ENCODE measurements at regions not wholly inside any gene's neighbourhood (a gene's known extent, or its start where the extent isn't known, plus 50 kb on each side); places are given as distances from the start of the nearest gene placed in this dataset.

DNA sequence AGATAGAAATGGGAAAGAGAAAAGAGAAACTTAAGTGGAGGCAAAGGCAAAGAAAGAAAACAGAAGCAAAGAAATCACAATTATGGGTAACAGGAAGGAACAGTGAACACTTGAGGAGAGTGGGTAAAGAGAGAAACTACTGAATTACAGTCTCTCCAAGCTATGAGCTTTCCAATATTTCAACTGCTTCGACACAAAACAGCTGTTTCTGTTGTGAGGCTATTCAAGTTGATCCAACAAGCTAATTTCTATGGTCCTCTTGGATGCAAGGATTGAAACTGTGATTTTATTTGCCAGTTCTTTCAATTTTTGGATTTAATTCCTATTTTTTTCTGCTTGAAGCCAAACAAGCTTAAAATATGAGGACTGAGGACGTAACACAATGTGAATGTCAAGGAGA is 80.5 kb upstream of the ADGRA3 start:
- H3K79me2 ChIP-seq (ENCODE audit: insufficient read depth) = no peaks in the 10 kb centered on the region
- WGBS (ENCODE audit: low lambda C conversion rate) = 23% methylated on average over 2 of the region's 2 CpGs
- H2AFZ ChIP-seq (ENCODE audit: low read depth) = no peak overlapping the region; the same call in 1 of the 2 replicates
- no peaks in the 10 kb centered on the region for H3K9me2 ChIP-seq
- ChIA-PET CTCF (interaction anchor here (1.1 to 1.2 kb wide), 2 partner anchors 11 to 207 kb away, joined by 4 read pairs; no protein-coding TSS in a partner anchor), POLR2A (no interaction called here)
- peaks cover 0 to 3% of the 10 kb centered on the region in 2 experiments; a peak in 2 of 4 replicates for H3K4me1 ChIP-seq (ENCODE audit: control insufficient read depth in 1 of 2, insufficient read depth in 2 of 2, low read depth in 1 of 2, low read length in 1 of 2)
- H4K20me1 ChIP-seq (ENCODE audit: insufficient read depth) = no peaks in the 10 kb centered on the region
- no peaks in the 10 kb centered on the region for H3K27me3 ChIP-seq (ENCODE audit: insufficient read depth)
- no peak overlapping the region for H3K4me3 ChIP-seq (ENCODE audit: low read depth in 2 of 2, low read length in 1 of 2)
- TF ChIP-seq, protein P1, sequence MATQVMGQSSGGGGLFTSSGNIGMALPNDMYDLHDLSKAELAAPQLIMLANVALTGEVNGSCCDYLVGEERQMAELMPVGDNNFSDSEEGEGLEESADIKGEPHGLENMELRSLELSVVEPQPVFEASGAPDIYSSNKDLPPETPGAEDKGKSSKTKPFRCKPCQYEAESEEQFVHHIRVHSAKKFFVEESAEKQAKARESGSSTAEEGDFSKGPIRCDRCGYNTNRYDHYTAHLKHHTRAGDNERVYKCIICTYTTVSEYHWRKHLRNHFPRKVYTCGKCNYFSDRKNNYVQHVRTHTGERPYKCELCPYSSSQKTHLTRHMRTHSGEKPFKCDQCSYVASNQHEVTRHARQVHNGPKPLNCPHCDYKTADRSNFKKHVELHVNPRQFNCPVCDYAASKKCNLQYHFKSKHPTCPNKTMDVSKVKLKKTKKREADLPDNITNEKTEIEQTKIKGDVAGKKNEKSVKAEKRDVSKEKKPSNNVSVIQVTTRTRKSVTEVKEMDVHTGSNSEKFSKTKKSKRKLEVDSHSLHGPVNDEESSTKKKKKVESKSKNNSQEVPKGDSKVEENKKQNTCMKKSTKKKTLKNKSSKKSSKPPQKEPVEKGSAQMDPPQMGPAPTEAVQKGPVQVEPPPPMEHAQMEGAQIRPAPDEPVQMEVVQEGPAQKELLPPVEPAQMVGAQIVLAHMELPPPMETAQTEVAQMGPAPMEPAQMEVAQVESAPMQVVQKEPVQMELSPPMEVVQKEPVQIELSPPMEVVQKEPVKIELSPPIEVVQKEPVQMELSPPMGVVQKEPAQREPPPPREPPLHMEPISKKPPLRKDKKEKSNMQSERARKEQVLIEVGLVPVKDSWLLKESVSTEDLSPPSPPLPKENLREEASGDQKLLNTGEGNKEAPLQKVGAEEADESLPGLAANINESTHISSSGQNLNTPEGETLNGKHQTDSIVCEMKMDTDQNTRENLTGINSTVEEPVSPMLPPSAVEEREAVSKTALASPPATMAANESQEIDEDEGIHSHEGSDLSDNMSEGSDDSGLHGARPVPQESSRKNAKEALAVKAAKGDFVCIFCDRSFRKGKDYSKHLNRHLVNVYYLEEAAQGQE (IDR thresholded peaks at IDR 0.05; ENCODE audit: low read depth, low read length) = no peak
- TF ChIP-seq, protein P2, sequence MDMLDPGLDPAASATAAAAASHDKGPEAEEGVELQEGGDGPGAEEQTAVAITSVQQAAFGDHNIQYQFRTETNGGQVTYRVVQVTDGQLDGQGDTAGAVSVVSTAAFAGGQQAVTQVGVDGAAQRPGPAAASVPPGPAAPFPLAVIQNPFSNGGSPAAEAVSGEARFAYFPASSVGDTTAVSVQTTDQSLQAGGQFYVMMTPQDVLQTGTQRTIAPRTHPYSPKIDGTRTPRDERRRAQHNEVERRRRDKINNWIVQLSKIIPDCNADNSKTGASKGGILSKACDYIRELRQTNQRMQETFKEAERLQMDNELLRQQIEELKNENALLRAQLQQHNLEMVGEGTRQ (IDR thresholded peaks at IDR 0.05; ENCODE audit: borderline replicate concordance, low read depth, low read length) = no peak
- TF ChIP-seq, protein P3, sequence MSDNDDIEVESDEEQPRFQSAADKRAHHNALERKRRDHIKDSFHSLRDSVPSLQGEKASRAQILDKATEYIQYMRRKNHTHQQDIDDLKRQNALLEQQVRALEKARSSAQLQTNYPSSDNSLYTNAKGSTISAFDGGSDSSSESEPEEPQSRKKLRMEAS (IDR thresholded peaks at IDR 0.05; ENCODE audit: low read depth) = no peak
- no peak for TF ChIP-seq EZH2phosphoT487 (IDR thresholded peaks at IDR 0.05; ENCODE audit: borderline replicate concordance, low read depth)
- H3K27ac ChIP-seq (ENCODE audit: low read depth in 2 of 2, low read length in 1 of 2) = no peak overlapping the region
- H3K4me2 ChIP-seq = no peak overlapping the region
- no peak for DNase-seq
- no peak overlapping the region for H3K9ac ChIP-seq
- H3K9me3 ChIP-seq = no peaks in the 10 kb centered on the region
- H3K36me3 ChIP-seq (replicated peaks in 1 of 2; ENCODE audit: control insufficient read depth in 1 of 2, insufficient read depth in 2 of 2, low read length in 1 of 2) = no peaks in the 10 kb centered on the region
- H3F3A ChIP-seq (replicated peaks; ENCODE audit: insufficient read depth) = no peaks in the 10 kb centered on the region

DNA sequence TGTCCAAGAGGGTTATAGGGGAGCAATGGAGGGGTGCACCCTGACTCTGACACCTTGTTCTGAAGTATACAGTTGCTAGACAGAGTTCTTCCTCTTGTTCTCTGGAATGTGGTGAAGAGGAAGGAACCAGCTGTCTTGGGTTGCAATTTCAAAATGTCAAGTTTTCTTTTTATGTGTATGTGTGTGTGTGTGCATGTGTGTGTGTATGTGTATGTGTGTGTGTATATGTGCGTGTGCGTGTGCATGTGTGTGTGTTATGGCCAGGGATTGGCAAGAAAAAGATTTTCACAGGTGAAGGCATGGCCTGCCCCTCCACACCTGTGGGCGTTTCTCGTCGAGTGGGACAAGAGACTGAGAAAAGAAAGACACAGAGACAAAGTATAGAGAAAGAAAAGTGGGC is 81.6 kb upstream of the ADGRA3 start:
- POLR2A ChIA-PET = no interaction called here
- TF ChIP-seq CHD2 (IDR thresholded peaks at IDR 0.05; ENCODE audit: low read length, partially characterized antibody) (no peak), FOXJ3 (CRISPR knock-in tag; IDR thresholded peaks at IDR 0.05) (no peak), ELF1 (IDR thresholded peaks at IDR 0.05) (no peak), MEF2A (IDR thresholded peaks at IDR 0.05; ENCODE audit: borderline replicate concordance, low read depth) (no peak), SIN3A (IDR thresholded peaks at IDR 0.05; ENCODE audit: borderline replicate concordance, low read depth, low read length) (no peak), GABPA (IDR thresholded peaks at IDR 0.05; ENCODE audit: low read depth) (no peak), TEAD4 (IDR thresholded peaks at IDR 0.05; ENCODE audit: borderline replicate concordance, insufficient read depth) (no peak), MXI1 (IDR thresholded peaks at IDR 0.05; ENCODE audit: low read depth, low read length) (no peak), TAF1 (IDR thresholded peaks at IDR 0.05; ENCODE audit: borderline replicate concordance, low read depth, low read length) (no peak)
- TF ChIP-seq, protein P4, sequence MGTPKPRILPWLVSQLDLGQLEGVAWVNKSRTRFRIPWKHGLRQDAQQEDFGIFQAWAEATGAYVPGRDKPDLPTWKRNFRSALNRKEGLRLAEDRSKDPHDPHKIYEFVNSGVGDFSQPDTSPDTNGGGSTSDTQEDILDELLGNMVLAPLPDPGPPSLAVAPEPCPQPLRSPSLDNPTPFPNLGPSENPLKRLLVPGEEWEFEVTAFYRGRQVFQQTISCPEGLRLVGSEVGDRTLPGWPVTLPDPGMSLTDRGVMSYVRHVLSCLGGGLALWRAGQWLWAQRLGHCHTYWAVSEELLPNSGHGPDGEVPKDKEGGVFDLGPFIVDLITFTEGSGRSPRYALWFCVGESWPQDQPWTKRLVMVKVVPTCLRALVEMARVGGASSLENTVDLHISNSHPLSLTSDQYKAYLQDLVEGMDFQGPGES (IDR thresholded peaks at IDR 0.05; ENCODE audit: low read depth, low read length) = no peak
- TF ChIP-seq, protein P1 (IDR thresholded peaks at IDR 0.05; ENCODE audit: low read depth, low read length) = no peak
- TF ChIP-seq, protein P5, sequence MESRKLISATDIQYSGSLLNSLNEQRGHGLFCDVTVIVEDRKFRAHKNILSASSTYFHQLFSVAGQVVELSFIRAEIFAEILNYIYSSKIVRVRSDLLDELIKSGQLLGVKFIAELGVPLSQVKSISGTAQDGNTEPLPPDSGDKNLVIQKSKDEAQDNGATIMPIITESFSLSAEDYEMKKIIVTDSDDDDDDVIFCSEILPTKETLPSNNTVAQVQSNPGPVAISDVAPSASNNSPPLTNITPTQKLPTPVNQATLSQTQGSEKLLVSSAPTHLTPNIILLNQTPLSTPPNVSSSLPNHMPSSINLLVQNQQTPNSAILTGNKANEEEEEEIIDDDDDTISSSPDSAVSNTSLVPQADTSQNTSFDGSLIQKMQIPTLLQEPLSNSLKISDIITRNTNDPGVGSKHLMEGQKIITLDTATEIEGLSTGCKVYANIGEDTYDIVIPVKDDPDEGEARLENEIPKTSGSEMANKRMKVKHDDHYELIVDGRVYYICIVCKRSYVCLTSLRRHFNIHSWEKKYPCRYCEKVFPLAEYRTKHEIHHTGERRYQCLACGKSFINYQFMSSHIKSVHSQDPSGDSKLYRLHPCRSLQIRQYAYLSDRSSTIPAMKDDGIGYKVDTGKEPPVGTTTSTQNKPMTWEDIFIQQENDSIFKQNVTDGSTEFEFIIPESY (IDR thresholded peaks at IDR 0.05; ENCODE audit: borderline replicate concordance, low read depth) = no peak

More for the DNA sequence above, 81.6 kb upstream of the ADGRA3 start:
- CTCF ChIA-PET = no interaction called here
- Histone ChIP-seq H3K4me3 (ENCODE audit: low read depth in 2 of 2, low read length in 1 of 2) (no peak overlapping the region), H3K9ac (no peak overlapping the region), H4K20me1 (ENCODE audit: insufficient read depth) (no peaks in the 10 kb centered on the region), H3K27me3 (ENCODE audit: insufficient read depth) (no peaks in the 10 kb centered on the region), H3K27ac (ENCODE audit: low read depth in 2 of 2, low read length in 1 of 2) (no peak overlapping the region), H2AFZ (ENCODE audit: low read depth) (no peak overlapping the region), H3K9me3 (no peaks in the 10 kb centered on the region), H3K4me1 (ENCODE audit: control insufficient read depth in 1 of 2, insufficient read depth in 2 of 2, low read depth in 1 of 2, low read length in 1 of 2) (peaks cover 0 to 3% of the 10 kb centered on the region in 2 experiments; a peak in 2 of 4 replicates), H3K79me2 (ENCODE audit: insufficient read depth) (no peaks in the 10 kb centered on the region), H3F3A (replicated peaks; ENCODE audit: insufficient read depth) (no peaks in the 10 kb centered on the region), H3K9me2 (no peaks in the 10 kb centered on the region), H3K4me2 (no peak overlapping the region), H3K36me3 (replicated peaks in 1 of 2; ENCODE audit: control insufficient read depth in 1 of 2, insufficient read depth in 2 of 2, low read length in 1 of 2) (no peaks in the 10 kb centered on the region)
- DNase-seq = no peak
- 53% methylated on average over 5 of the region's 5 CpGs for WGBS (ENCODE audit: low lambda C conversion rate)
